Mononuclear cell (primary cell): ENCODE measurements at regions not wholly inside any gene's neighbourhood (a gene's known extent, or its start where the extent isn't known, plus 50 kb on each side); places are given as distances from the start of the nearest gene placed in this dataset.
A peak's percentile ranks its signal among the peaks of the same experiment; 100 is the strongest.
"Not testable (repeated sequence)": the region's sequence is repeated elsewhere in the genome, so short reads cannot be mapped to it uniquely, and the experiment has no call there.

ENCODE experiments used
- H3K27me3 ChIP-seq: 2 replicates; pipeline ENCODE4 v1.6.0; 2011; ENCODE audit warnings: low read length, control low read depth; ENCODE audit not compliant: insufficient read depth
- H3K4me1 ChIP-seq: 2 replicates; pipeline ENCODE4 v1.5.1; 2011; ENCODE audit warnings: mild to moderate bottlenecking, low read length, control low read depth; ENCODE audit not compliant: insufficient read depth
- H3K4me3 ChIP-seq: 2 replicates; pipeline ENCODE4 v1.5.1; 2011; ENCODE audit warnings: mild to moderate bottlenecking, low read length, moderate library complexity
- H3K9me3 ChIP-seq: 2 replicates; pipeline ENCODE4 v1.5.1; 2011; ENCODE audit warnings: low read depth, mild to moderate bottlenecking, control low read depth, low read length

GRCh38 chr6:141486942-141487341 lies 645.8 kb upstream of the GJE1 start:
- Histone ChIP-seq H3K4me3 (no peak overlapping the region), H3K4me1 (peaks cover 19% of the 10 kb centered on the region), H3K9me3 (no peaks in the 10 kb centered on the region), H3K27me3 (no peaks in the 10 kb centered on the region)

- Histone ChIP-seq H3K4me3 (no peak overlapping the region), H3K4me1 (peaks cover 19% of the 10 kb centered on the region), H3K9me3 (no peaks in the 10 kb centered on the region), H3K27me3 (no peaks in the 10 kb centered on the region)
These were observed 648.0 kb upstream of the GJE1 start for GRCh38 chr6:141484711-141485110.

GRCh38 chr6:141483598-141484061 lies 649.1 kb upstream of the GJE1 start:
- H3K27me3 ChIP-seq: no peaks in the 10 kb centered on the region
- H3K4me3 ChIP-seq: peak overlapping the region; percentile 0
- no peaks in the 10 kb centered on the region for H3K9me3 ChIP-seq
- H3K4me1 ChIP-seq: peaks cover 19% of the 10 kb centered on the region

- H3K4me3 ChIP-seq: peak overlapping the region; percentile 2
- peaks cover 19% of the 10 kb centered on the region for H3K4me1 ChIP-seq
- no peaks in the 10 kb centered on the region for H3K27me3 ChIP-seq
- H3K9me3 ChIP-seq: no peaks in the 10 kb centered on the region
These were observed 649.7 kb upstream of the GJE1 start for GRCh38 chr6:141482796-141483597.

GRCh38 chr6:141475259-141475658 lies 657.5 kb upstream of the GJE1 start:
- no peaks in the 10 kb centered on the region for H3K27me3 ChIP-seq
- H3K9me3 ChIP-seq: no peaks in the 10 kb centered on the region
- H3K4me3 ChIP-seq: no peak overlapping the region
- no peaks in the 10 kb centered on the region for H3K4me1 ChIP-seq

- Histone ChIP-seq H3K4me1 (no peaks in the 10 kb centered on the region), H3K4me3 (no peak overlapping the region), H3K27me3 (no peaks in the 10 kb centered on the region), H3K9me3 (no peaks in the 10 kb centered on the region)
These were observed 660.4 kb upstream of the GJE1 start for GRCh38 chr6:141472162-141472928.

- Histone ChIP-seq H3K4me1 (no peaks in the 10 kb centered on the region), H3K9me3 (no peaks in the 10 kb centered on the region), H3K4me3 (no peak overlapping the region), H3K27me3 (no peaks in the 10 kb centered on the region)
These were observed 661.9 kb upstream of the GJE1 start for GRCh38 chr6:141470810-141471209.

GRCh38 chr6:141467881-141468280 lies 664.8 kb upstream of the GJE1 start:
- H3K9me3 ChIP-seq: no peaks in the 10 kb centered on the region
- H3K4me3 ChIP-seq: no peak overlapping the region
- H3K27me3 ChIP-seq: no peaks in the 10 kb centered on the region
- no peaks in the 10 kb centered on the region for H3K4me1 ChIP-seq

GRCh38 chr6:141467041-141467440 lies 665.7 kb upstream of the GJE1 start:
- H3K27me3 ChIP-seq: no peaks in the 10 kb centered on the region
- H3K4me3 ChIP-seq: no peak overlapping the region
- no peaks in the 10 kb centered on the region for H3K9me3 ChIP-seq

GRCh38 chr6:141464896-141465295 lies 667.8 kb upstream of the GJE1 start:
- H3K4me1 ChIP-seq: no peaks in the 10 kb centered on the region
- H3K9me3 ChIP-seq: no peaks in the 10 kb centered on the region
- H3K4me3 ChIP-seq: no peak overlapping the region
- H3K27me3 ChIP-seq: no peaks in the 10 kb centered on the region

More at GRCh38 chr6:141467041-141467440, 665.7 kb upstream of the GJE1 start:
- no peaks in the 10 kb centered on the region for H3K4me1 ChIP-seq

GRCh38 chr6:141464490-141464889 lies 668.2 kb upstream of the GJE1 start:
- Histone ChIP-seq H3K4me1 (no peaks in the 10 kb centered on the region), H3K27me3 (no peaks in the 10 kb centered on the region), H3K4me3 (no peak overlapping the region), H3K9me3 (no peaks in the 10 kb centered on the region)

- no peaks in the 10 kb centered on the region for H3K27me3 ChIP-seq
- H3K4me1 ChIP-seq: no peaks in the 10 kb centered on the region
- H3K4me3 ChIP-seq: no peak overlapping the region
These were observed 669.3 kb upstream of the GJE1 start for GRCh38 chr6:141463237-141463977.

GRCh38 chr6:141460743-141461484 lies 671.8 kb upstream of the GJE1 start:
- Histone ChIP-seq H3K4me1 (no peaks in the 10 kb centered on the region), H3K4me3 (no peak overlapping the region), H3K9me3 (no peaks in the 10 kb centered on the region), H3K27me3 (no peaks in the 10 kb centered on the region)

More at GRCh38 chr6:141463237-141463977, 669.3 kb upstream of the GJE1 start:
- H3K9me3 ChIP-seq: no peaks in the 10 kb centered on the region

- H3K4me3 ChIP-seq, H3K27me3 ChIP-seq, H3K4me1 ChIP-seq: not testable (repeated sequence)
These were observed 672.5 kb upstream of the GJE1 start for GRCh38 chr6:141460245-141460644.

More at GRCh38 chr6:141460245-141460644, 672.5 kb upstream of the GJE1 start:
- not testable (repeated sequence) for H3K9me3 ChIP-seq
